ENCODE measurements at regions not wholly inside any gene's neighbourhood (a gene's known extent, or its start where the extent isn't known, plus 50 kb on each side); places are given as distances from the start of the nearest gene placed in this dataset.
"Not testable (repeated sequence)": the region's sequence is repeated elsewhere in the genome, so short reads cannot be mapped to it uniquely, and the experiment has no call there.

GRCh38 chr17:34755981-34756636 is 176.7 kb downstream of the TMEM132E start:
- 60 to 61% methylated on average over 11 of the region's 12 CpGs for WGBS, 2 experiments
- Histone ChIP-seq H3K36me3 (ENCODE audit: control insufficient read depth, insufficient read depth, low read length) (no peaks in the 10 kb centered on the region), H3K9me3 (ENCODE audit: control insufficient read depth, low read length) (no peaks in the 10 kb centered on the region), H3K4me3 (ENCODE audit: insufficient read depth, low read depth, low read length) (no peak overlapping the region), H3K27ac (ENCODE audit: insufficient read depth, low read depth, low read length, poor library complexity, severe bottlenecking) (no peak overlapping the region), H3K4me1 (ENCODE audit: control insufficient read depth, insufficient read depth, low read length) (peaks cover 6% of the 10 kb centered on the region), H3K27me3 (ENCODE audit: control insufficient read depth, insufficient read depth, low read length, poor library complexity, severe bottlenecking) (peaks cover 4% of the 10 kb centered on the region)

- WGBS, 2 experiments = 93 to 97% methylated on average over 7 of the region's 7 CpGs
- Histone ChIP-seq H3K27ac (ENCODE audit: insufficient read depth, low read depth, low read length, poor library complexity, severe bottlenecking) (no peak overlapping the region), H3K4me1 (ENCODE audit: control insufficient read depth, insufficient read depth, low read length) (peaks cover 6% of the 10 kb centered on the region), H3K36me3 (ENCODE audit: control insufficient read depth, insufficient read depth, low read length) (no peaks in the 10 kb centered on the region), H3K9me3 (ENCODE audit: control insufficient read depth, low read length) (no peaks in the 10 kb centered on the region), H3K27me3 (ENCODE audit: control insufficient read depth, insufficient read depth, low read length, poor library complexity, severe bottlenecking) (peaks cover 4% of the 10 kb centered on the region), H3K4me3 (ENCODE audit: insufficient read depth, low read depth, low read length) (no peak overlapping the region)
Observed at GRCh38 chr17:34755371-34755770, 176.0 kb downstream of the TMEM132E start.

GRCh38 chr17:34750004-34750403 is 170.6 kb downstream of the TMEM132E start:
- Histone ChIP-seq H3K4me1 (ENCODE audit: control insufficient read depth, insufficient read depth, low read length) (no peaks in the 10 kb centered on the region), H3K4me3 (ENCODE audit: insufficient read depth, low read depth, low read length) (no peak overlapping the region), H3K27ac (ENCODE audit: insufficient read depth, low read depth, low read length, poor library complexity, severe bottlenecking) (no peak overlapping the region), H3K27me3 (ENCODE audit: control insufficient read depth, insufficient read depth, low read length, poor library complexity, severe bottlenecking) (peaks cover 4% of the 10 kb centered on the region), H3K9me3 (ENCODE audit: control insufficient read depth, low read length) (no peaks in the 10 kb centered on the region), H3K36me3 (ENCODE audit: control insufficient read depth, insufficient read depth, low read length) (no peaks in the 10 kb centered on the region)
- 30 to 33% methylated on average over 1 of the region's 1 CpG for WGBS, 2 experiments

- Histone ChIP-seq H3K4me3 (ENCODE audit: insufficient read depth, low read depth, low read length) (no peak overlapping the region), H3K27ac (ENCODE audit: insufficient read depth, low read depth, low read length, poor library complexity, severe bottlenecking) (no peak overlapping the region), H3K9me3 (ENCODE audit: control insufficient read depth, low read length) (no peaks in the 10 kb centered on the region), H3K36me3 (ENCODE audit: control insufficient read depth, insufficient read depth, low read length) (no peaks in the 10 kb centered on the region), H3K27me3 (ENCODE audit: control insufficient read depth, insufficient read depth, low read length, poor library complexity, severe bottlenecking) (no peaks in the 10 kb centered on the region), H3K4me1 (ENCODE audit: control insufficient read depth, insufficient read depth, low read length) (peaks cover 12% of the 10 kb centered on the region)
- WGBS, 2 experiments = 54 to 58% methylated on average over 8 of the region's 8 CpGs
Observed at GRCh38 chr17:34741967-34742366, 162.6 kb downstream of the TMEM132E start.

- H3K36me3 ChIP-seq (ENCODE audit: control insufficient read depth, insufficient read depth, low read length) = no peaks in the 10 kb centered on the region
- no peaks in the 10 kb centered on the region for H3K27me3 ChIP-seq (ENCODE audit: control insufficient read depth, insufficient read depth, low read length, poor library complexity, severe bottlenecking)
- WGBS, 2 experiments = 82 to 86% methylated on average over 6 to 8 of the region's 8 CpGs
- H3K4me3 ChIP-seq (ENCODE audit: insufficient read depth, low read depth, low read length) = no peak overlapping the region
- H3K4me1 ChIP-seq (ENCODE audit: control insufficient read depth, insufficient read depth, low read length) = peaks cover 12% of the 10 kb centered on the region
- no peak overlapping the region for H3K27ac ChIP-seq (ENCODE audit: insufficient read depth, low read depth, low read length, poor library complexity, severe bottlenecking)
- H3K9me3 ChIP-seq (ENCODE audit: control insufficient read depth, low read length) = no peaks in the 10 kb centered on the region
Observed at GRCh38 chr17:34740565-34741520, 161.5 kb downstream of the TMEM132E start.

- Histone ChIP-seq H3K4me1 (ENCODE audit: control insufficient read depth, insufficient read depth, low read length) (peaks cover 12% of the 10 kb centered on the region), H3K27ac (ENCODE audit: insufficient read depth, low read depth, low read length, poor library complexity, severe bottlenecking) (no peak overlapping the region), H3K9me3 (ENCODE audit: control insufficient read depth, low read length) (no peaks in the 10 kb centered on the region), H3K36me3 (ENCODE audit: control insufficient read depth, insufficient read depth, low read length) (no peaks in the 10 kb centered on the region), H3K4me3 (ENCODE audit: insufficient read depth, low read depth, low read length) (no peak overlapping the region), H3K27me3 (ENCODE audit: control insufficient read depth, insufficient read depth, low read length, poor library complexity, severe bottlenecking) (no peaks in the 10 kb centered on the region)
- WGBS, 2 experiments = 83 to 88% methylated on average over 5 of the region's 5 CpGs
Observed at GRCh38 chr17:34739386-34739785, 160.0 kb downstream of the TMEM132E start.

- 77 to 83% methylated on average over 4 of the region's 4 CpGs for WGBS, 2 experiments
- H3K4me3 ChIP-seq (ENCODE audit: insufficient read depth, low read depth, low read length) = not testable (repeated sequence)
Observed at GRCh38 chr17:34737673-34738072, 158.3 kb downstream of the TMEM132E start.

GRCh38 chr17:34736611-34737010 is 157.2 kb downstream of the TMEM132E start:
- 86 to 88% methylated on average over 8 of the region's 8 CpGs for WGBS, 2 experiments
- H3K9me3 ChIP-seq (ENCODE audit: control insufficient read depth, low read length) = no peaks in the 10 kb centered on the region
- peaks cover 9% of the 10 kb centered on the region for H3K4me1 ChIP-seq (ENCODE audit: control insufficient read depth, insufficient read depth, low read length)
- no peaks in the 10 kb centered on the region for H3K27me3 ChIP-seq (ENCODE audit: control insufficient read depth, insufficient read depth, low read length, poor library complexity, severe bottlenecking)
- no peaks in the 10 kb centered on the region for H3K36me3 ChIP-seq (ENCODE audit: control insufficient read depth, insufficient read depth, low read length)
- no peak overlapping the region for H3K4me3 ChIP-seq (ENCODE audit: insufficient read depth, low read depth, low read length)
- H3K27ac ChIP-seq (ENCODE audit: insufficient read depth, low read depth, low read length, poor library complexity, severe bottlenecking) = no peak overlapping the region

More at GRCh38 chr17:34737673-34738072, 158.3 kb downstream of the TMEM132E start:
- H3K36me3 ChIP-seq (ENCODE audit: control insufficient read depth, insufficient read depth, low read length); H3K27me3 ChIP-seq (ENCODE audit: control insufficient read depth, insufficient read depth, low read length, poor library complexity, severe bottlenecking); H3K27ac ChIP-seq (ENCODE audit: insufficient read depth, low read depth, low read length, poor library complexity, severe bottlenecking); H3K9me3 ChIP-seq (ENCODE audit: control insufficient read depth, low read length): not testable (repeated sequence)
- H3K4me1 ChIP-seq (ENCODE audit: control insufficient read depth, insufficient read depth, low read length) = peaks cover 12% of the 10 kb centered on the region

GRCh38 chr17:34733333-34733732 is 154.0 kb downstream of the TMEM132E start:
- Histone ChIP-seq H3K27ac (ENCODE audit: insufficient read depth, low read depth, low read length, poor library complexity, severe bottlenecking) (no peak overlapping the region), H3K4me1 (ENCODE audit: control insufficient read depth, insufficient read depth, low read length) (no peaks in the 10 kb centered on the region), H3K36me3 (ENCODE audit: control insufficient read depth, insufficient read depth, low read length) (no peaks in the 10 kb centered on the region), H3K9me3 (ENCODE audit: control insufficient read depth, low read length) (no peaks in the 10 kb centered on the region), H3K4me3 (ENCODE audit: insufficient read depth, low read depth, low read length) (no peak overlapping the region), H3K27me3 (ENCODE audit: control insufficient read depth, insufficient read depth, low read length, poor library complexity, severe bottlenecking) (no peaks in the 10 kb centered on the region)
- WGBS, 2 experiments = 81 to 82% methylated on average over 5 of the region's 5 CpGs

GRCh38 chr17:34730816-34731215 is 151.4 kb downstream of the TMEM132E start:
- Histone ChIP-seq H3K27ac (ENCODE audit: insufficient read depth, low read depth, low read length, poor library complexity, severe bottlenecking) (no peak overlapping the region), H3K4me1 (ENCODE audit: control insufficient read depth, insufficient read depth, low read length) (no peaks in the 10 kb centered on the region), H3K9me3 (ENCODE audit: control insufficient read depth, low read length) (no peaks in the 10 kb centered on the region), H3K27me3 (ENCODE audit: control insufficient read depth, insufficient read depth, low read length, poor library complexity, severe bottlenecking) (no peaks in the 10 kb centered on the region), H3K4me3 (ENCODE audit: insufficient read depth, low read depth, low read length) (no peak overlapping the region), H3K36me3 (ENCODE audit: control insufficient read depth, insufficient read depth, low read length) (no peaks in the 10 kb centered on the region)
- 90 to 97% methylated on average over 3 of the region's 3 CpGs for whole genome bisulfite sequencing, 2 experiments
